ENCODE measurements at regions not wholly inside any gene's neighbourhood (a gene's known extent, or its start where the extent isn't known, plus 50 kb on each side); places are given as distances from the start of the nearest gene placed in this dataset.
A peak's percentile ranks its signal among the peaks of the same experiment; 100 is the strongest.
"Not testable (repeated sequence)": the region's sequence is repeated elsewhere in the genome, so short reads cannot be mapped to it uniquely, and the experiment has no call there.

- not testable (repeated sequence) for H3K36me3 ChIP-seq (ENCODE audit: control insufficient read depth, low read depth, low read length); H3K4me3 ChIP-seq (ENCODE audit: low read length); H3K4me1 ChIP-seq (ENCODE audit: control insufficient read depth, low read depth, low read length); H3K27ac ChIP-seq (ENCODE audit: low read length); H3K27me3 ChIP-seq (ENCODE audit: control insufficient read depth, insufficient read depth, low read length); H3K9me3 ChIP-seq (ENCODE audit: control insufficient read depth, low read depth, low read length); H3K9ac ChIP-seq (ENCODE audit: low read length)
Observed at GRCh38 chr15:20680257-20680815, 138.7 kb upstream of the GOLGA6L6 start.

- H3K27me3 ChIP-seq (ENCODE audit: control insufficient read depth, insufficient read depth, low read length) = no peaks in the 10 kb centered on the region
- no peaks in the 10 kb centered on the region for H3K4me1 ChIP-seq (ENCODE audit: control insufficient read depth, low read depth, low read length)
- H3K36me3 ChIP-seq (ENCODE audit: control insufficient read depth, low read depth, low read length) = no peaks in the 10 kb centered on the region
- peaks cover 28% of the 10 kb centered on the region for H3K9me3 ChIP-seq (ENCODE audit: control insufficient read depth, low read depth, low read length)
- peak overlapping the region; percentile 19 for H3K4me3 ChIP-seq (ENCODE audit: low read length)
- no peak overlapping the region for H3K9ac ChIP-seq (ENCODE audit: low read length)
- no peak overlapping the region for H3K27ac ChIP-seq (ENCODE audit: low read length)
Observed at GRCh38 chr15:20672470-20672869, 130.9 kb upstream of the GOLGA6L6 start.

GRCh38 chr15:20671675-20672074 is 130.1 kb upstream of the GOLGA6L6 start:
- Histone ChIP-seq H3K4me1 (ENCODE audit: control insufficient read depth, low read depth, low read length) (no peaks in the 10 kb centered on the region), H3K27ac (ENCODE audit: low read length) (no peak overlapping the region), H3K27me3 (ENCODE audit: control insufficient read depth, insufficient read depth, low read length) (no peaks in the 10 kb centered on the region), H3K9ac (ENCODE audit: low read length) (no peak overlapping the region), H3K4me3 (ENCODE audit: low read length) (no peak overlapping the region), H3K9me3 (ENCODE audit: control insufficient read depth, low read depth, low read length) (peaks cover 36% of the 10 kb centered on the region), H3K36me3 (ENCODE audit: control insufficient read depth, low read depth, low read length) (no peaks in the 10 kb centered on the region)

GRCh38 chr15:20666410-20666809 is 124.8 kb upstream of the GOLGA6L6 start:
- not testable (repeated sequence) for H3K9ac ChIP-seq (ENCODE audit: low read length); H3K4me3 ChIP-seq (ENCODE audit: low read length); H3K36me3 ChIP-seq (ENCODE audit: control insufficient read depth, low read depth, low read length); H3K27me3 ChIP-seq (ENCODE audit: control insufficient read depth, insufficient read depth, low read length); H3K4me1 ChIP-seq (ENCODE audit: control insufficient read depth, low read depth, low read length); H3K27ac ChIP-seq (ENCODE audit: low read length)
- peaks cover 45% of the 10 kb centered on the region for H3K9me3 ChIP-seq (ENCODE audit: control insufficient read depth, low read depth, low read length)

GRCh38 chr15:20665653-20666052 is 124.1 kb upstream of the GOLGA6L6 start:
- Histone ChIP-seq H3K4me1 (ENCODE audit: control insufficient read depth, low read depth, low read length) (no peaks in the 10 kb centered on the region), H3K27me3 (ENCODE audit: control insufficient read depth, insufficient read depth, low read length) (no peaks in the 10 kb centered on the region), H3K9me3 (ENCODE audit: control insufficient read depth, low read depth, low read length) (peaks cover 51% of the 10 kb centered on the region), H3K9ac (ENCODE audit: low read length) (no peak overlapping the region), H3K27ac (ENCODE audit: low read length) (no peak overlapping the region), H3K36me3 (ENCODE audit: control insufficient read depth, low read depth, low read length) (no peaks in the 10 kb centered on the region), H3K4me3 (ENCODE audit: low read length) (no peak overlapping the region)

GRCh38 chr15:20659265-20659664 is 117.7 kb upstream of the GOLGA6L6 start:
- Histone ChIP-seq H3K9me3 (ENCODE audit: control insufficient read depth, low read depth, low read length) (peaks cover 44% of the 10 kb centered on the region), H3K4me3 (ENCODE audit: low read length) (no peak overlapping the region), H3K9ac (ENCODE audit: low read length) (no peak overlapping the region), H3K27me3 (ENCODE audit: control insufficient read depth, insufficient read depth, low read length) (no peaks in the 10 kb centered on the region), H3K36me3 (ENCODE audit: control insufficient read depth, low read depth, low read length) (no peaks in the 10 kb centered on the region), H3K4me1 (ENCODE audit: control insufficient read depth, low read depth, low read length) (no peaks in the 10 kb centered on the region), H3K27ac (ENCODE audit: low read length) (no peak overlapping the region)

GRCh38 chr15:20658024-20658423 is 116.4 kb upstream of the GOLGA6L6 start:
- Histone ChIP-seq H3K36me3 (ENCODE audit: control insufficient read depth, low read depth, low read length) (no peaks in the 10 kb centered on the region), H3K27ac (ENCODE audit: low read length) (no peak overlapping the region), H3K9ac (ENCODE audit: low read length) (no peak overlapping the region), H3K9me3 (ENCODE audit: control insufficient read depth, low read depth, low read length) (peaks cover 50% of the 10 kb centered on the region), H3K4me1 (ENCODE audit: control insufficient read depth, low read depth, low read length) (no peaks in the 10 kb centered on the region), H3K4me3 (ENCODE audit: low read length) (no peak overlapping the region), H3K27me3 (ENCODE audit: control insufficient read depth, insufficient read depth, low read length) (no peaks in the 10 kb centered on the region)

- Histone ChIP-seq H3K27me3 (ENCODE audit: control insufficient read depth, insufficient read depth, low read length) (no peaks in the 10 kb centered on the region), H3K36me3 (ENCODE audit: control insufficient read depth, low read depth, low read length) (no peaks in the 10 kb centered on the region), H3K4me3 (ENCODE audit: low read length) (no peak overlapping the region), H3K4me1 (ENCODE audit: control insufficient read depth, low read depth, low read length) (no peaks in the 10 kb centered on the region), H3K27ac (ENCODE audit: low read length) (no peak overlapping the region), H3K9me3 (ENCODE audit: control insufficient read depth, low read depth, low read length) (peaks cover 59% of the 10 kb centered on the region), H3K9ac (ENCODE audit: low read length) (no peak overlapping the region)
Observed at GRCh38 chr15:20657084-20657483, 115.5 kb upstream of the GOLGA6L6 start.

GRCh38 chr15:20652914-20653313 is 111.3 kb upstream of the GOLGA6L6 start:
- Histone ChIP-seq H3K4me3 (ENCODE audit: low read length) (no peak overlapping the region), H3K27ac (ENCODE audit: low read length) (no peak overlapping the region), H3K4me1 (ENCODE audit: control insufficient read depth, low read depth, low read length) (no peaks in the 10 kb centered on the region), H3K36me3 (ENCODE audit: control insufficient read depth, low read depth, low read length) (no peaks in the 10 kb centered on the region), H3K9me3 (ENCODE audit: control insufficient read depth, low read depth, low read length) (peaks cover 58% of the 10 kb centered on the region), H3K27me3 (ENCODE audit: control insufficient read depth, insufficient read depth, low read length) (no peaks in the 10 kb centered on the region), H3K9ac (ENCODE audit: low read length) (no peak overlapping the region)

- H3K4me1 ChIP-seq (ENCODE audit: control insufficient read depth, low read depth, low read length); H3K4me3 ChIP-seq (ENCODE audit: low read length); H3K27ac ChIP-seq (ENCODE audit: low read length); H3K27me3 ChIP-seq (ENCODE audit: control insufficient read depth, insufficient read depth, low read length); H3K36me3 ChIP-seq (ENCODE audit: control insufficient read depth, low read depth, low read length); H3K9ac ChIP-seq (ENCODE audit: low read length): not testable (repeated sequence)
- H3K9me3 ChIP-seq (ENCODE audit: control insufficient read depth, low read depth, low read length) = peaks cover 73% of the 10 kb centered on the region
Observed at GRCh38 chr15:20648402-20648975, 106.9 kb upstream of the GOLGA6L6 start.

- H3K36me3 ChIP-seq (ENCODE audit: control insufficient read depth, low read depth, low read length) = no peaks in the 10 kb centered on the region
- H3K27me3 ChIP-seq (ENCODE audit: control insufficient read depth, insufficient read depth, low read length) = no peaks in the 10 kb centered on the region
- no peaks in the 10 kb centered on the region for H3K4me1 ChIP-seq (ENCODE audit: control insufficient read depth, low read depth, low read length)
- H3K9me3 ChIP-seq (ENCODE audit: control insufficient read depth, low read depth, low read length) = peaks cover 71% of the 10 kb centered on the region
- no peak overlapping the region for H3K27ac ChIP-seq (ENCODE audit: low read length)
- H3K4me3 ChIP-seq (ENCODE audit: low read length) = no peak overlapping the region
- no peak overlapping the region for H3K9ac ChIP-seq (ENCODE audit: low read length)
Observed at GRCh38 chr15:20646529-20647142, 105.0 kb upstream of the GOLGA6L6 start.

GRCh38 chr15:20645956-20646355 is 104.4 kb upstream of the GOLGA6L6 start:
- no peak overlapping the region for H3K9ac ChIP-seq (ENCODE audit: low read length)
- H3K4me3 ChIP-seq (ENCODE audit: low read length) = no peak overlapping the region
- no peaks in the 10 kb centered on the region for H3K27me3 ChIP-seq (ENCODE audit: control insufficient read depth, insufficient read depth, low read length)
- no peaks in the 10 kb centered on the region for H3K36me3 ChIP-seq (ENCODE audit: control insufficient read depth, low read depth, low read length)
- no peaks in the 10 kb centered on the region for H3K4me1 ChIP-seq (ENCODE audit: control insufficient read depth, low read depth, low read length)
- peaks cover 68% of the 10 kb centered on the region for H3K9me3 ChIP-seq (ENCODE audit: control insufficient read depth, low read depth, low read length)
- no peak overlapping the region for H3K27ac ChIP-seq (ENCODE audit: low read length)
